HG03175 (cell line): ENCODE measurements at regions not wholly inside any gene's neighbourhood (a gene's known extent, or its start where the extent isn't known, plus 50 kb on each side); places are given as distances from the start of the nearest gene placed in this dataset.

Source experiments
- ATAC-seq: cut with Tn5 transposase; IDR thresholded peaks from one replicate; pipeline ENCODE4 v1.9.1; 2021; ENCODE audit warnings: mild to moderate bottlenecking, moderate library complexity; ENCODE audit not compliant: unreplicated experiment

DNA sequence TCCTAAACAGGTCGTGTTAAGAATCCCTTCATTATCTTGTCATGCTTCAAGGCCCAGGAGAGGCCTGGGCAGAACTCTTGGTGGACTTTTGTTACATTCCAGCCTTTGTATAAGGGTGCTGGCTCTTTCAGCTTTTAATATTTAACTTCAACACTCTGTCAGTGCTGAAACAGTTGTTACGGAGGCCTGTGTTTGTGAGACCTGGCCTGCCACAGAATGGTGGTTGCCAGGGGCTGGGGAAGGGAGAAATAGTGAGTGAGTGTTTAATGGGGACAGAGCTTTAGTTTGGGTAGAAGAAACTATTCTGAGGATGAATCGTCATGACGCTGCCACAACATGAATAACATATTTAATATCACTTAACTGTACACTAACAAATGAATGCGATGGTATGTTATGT, 1027.6 kb upstream of the PRKX start:
- no peak for ATAC-seq

DNA sequence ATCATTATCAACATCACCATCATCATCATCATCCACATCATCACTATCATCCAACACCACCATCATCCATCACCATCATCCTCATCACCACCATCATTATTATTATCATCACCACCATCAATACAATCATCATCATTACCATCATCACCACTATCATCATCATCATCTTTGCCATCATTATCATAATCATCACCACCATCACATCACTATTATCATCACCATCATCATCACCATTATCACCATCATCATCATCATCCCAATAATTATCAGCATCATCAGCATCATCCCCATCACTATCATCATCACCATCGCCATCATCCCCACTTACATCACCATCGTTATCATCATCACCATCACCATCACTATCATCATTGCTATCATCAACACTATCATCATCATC, 1021.9 kb upstream of the PRKX start:
- ATAC-seq: no peak

DNA sequence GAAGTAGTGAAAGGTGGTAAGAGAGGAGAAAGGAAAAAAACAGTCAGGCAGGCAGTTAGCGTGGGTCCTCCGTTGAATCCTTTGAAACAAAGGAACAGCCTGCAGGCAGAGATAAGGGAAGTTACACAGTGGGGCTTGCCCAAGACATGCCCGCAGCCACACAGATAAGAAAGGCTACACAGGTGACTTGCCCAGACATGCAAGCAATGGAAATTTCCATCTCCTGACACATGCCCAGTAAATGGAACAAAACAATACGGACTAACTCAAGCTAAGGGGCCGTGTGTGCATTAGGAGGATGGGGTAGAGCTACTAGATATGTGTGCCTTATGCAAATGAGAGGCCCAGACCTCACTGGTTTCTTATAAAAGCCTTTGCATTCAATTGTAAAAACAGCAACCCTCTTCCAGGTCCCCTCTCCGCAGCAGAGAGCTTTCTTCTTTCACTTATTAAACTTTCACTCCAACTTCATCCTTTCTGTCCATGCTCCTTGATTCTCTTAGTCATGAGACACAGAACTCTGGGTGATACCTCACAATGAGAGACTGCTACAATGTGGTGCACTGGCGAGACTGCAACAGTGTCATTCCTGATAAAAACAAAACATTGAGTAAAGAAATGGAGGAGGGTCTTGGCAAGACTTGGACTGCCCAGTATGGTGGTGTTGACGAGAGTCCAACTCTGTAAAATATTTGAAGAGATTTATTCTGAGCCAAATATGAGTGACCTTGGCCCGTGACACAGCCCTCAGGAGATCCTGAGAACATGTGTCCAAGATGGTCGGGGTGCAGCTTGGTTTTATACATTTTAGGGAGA, 997.4 kb upstream of the PRKX start:
- no peak for ATAC-seq

DNA sequence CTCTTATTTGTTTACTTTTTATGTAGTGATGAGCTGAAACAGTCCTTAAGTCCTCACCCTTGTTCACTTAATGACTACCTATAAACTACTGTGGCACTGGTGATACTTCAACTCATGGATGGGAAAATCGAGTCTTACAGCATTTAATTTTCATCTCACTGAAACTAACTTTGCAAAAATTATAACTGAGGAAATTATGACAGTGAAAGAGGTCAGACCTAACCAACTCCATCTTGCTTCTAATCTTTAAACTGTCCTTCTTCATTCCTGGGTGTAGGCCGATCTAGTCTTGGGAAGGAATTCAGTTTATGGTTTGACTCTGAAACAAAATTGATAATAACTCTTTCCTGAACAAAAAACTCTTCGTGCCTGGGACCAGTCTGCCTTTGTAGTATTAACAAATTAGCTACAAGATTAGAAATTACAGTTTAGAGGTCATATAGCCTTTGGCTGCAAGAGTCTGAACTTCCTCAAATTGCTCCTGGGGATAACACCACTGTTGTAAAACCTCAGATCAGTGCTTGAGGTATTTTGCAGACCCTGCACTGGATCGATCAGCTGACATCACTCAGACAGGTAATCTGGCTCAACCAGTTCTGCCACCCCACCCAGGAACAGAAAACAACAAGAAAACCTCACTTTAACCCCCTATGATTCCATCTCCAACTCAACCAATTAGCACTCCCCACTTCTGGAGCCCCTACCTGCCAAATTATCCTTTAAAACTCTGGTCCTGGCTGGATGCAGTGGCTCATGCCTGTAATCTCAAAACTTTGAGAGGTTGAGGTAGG, 995.7 kb upstream of the PRKX start:
- no peak for ATAC-seq

DNA sequence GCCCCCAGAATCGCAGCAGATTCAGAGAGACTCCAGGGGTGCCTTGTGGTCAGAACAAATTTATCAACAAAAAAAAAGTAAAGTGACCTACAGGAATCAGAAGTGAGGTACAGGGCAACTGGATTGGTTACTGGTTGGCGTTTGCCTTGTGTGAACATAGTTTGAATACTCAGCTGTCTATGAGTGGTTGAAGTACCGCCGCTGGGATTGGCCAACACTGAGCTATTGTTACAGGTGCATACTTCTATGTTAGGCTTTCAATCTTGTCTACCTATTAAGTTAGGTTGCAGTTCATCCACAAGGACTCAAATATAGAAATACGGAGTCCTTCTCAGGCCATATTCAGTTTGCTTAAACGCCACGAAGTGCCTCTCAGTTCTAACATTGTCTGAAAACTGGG, 993.5 kb upstream of the PRKX start:
- ATAC-seq: no peak

DNA sequence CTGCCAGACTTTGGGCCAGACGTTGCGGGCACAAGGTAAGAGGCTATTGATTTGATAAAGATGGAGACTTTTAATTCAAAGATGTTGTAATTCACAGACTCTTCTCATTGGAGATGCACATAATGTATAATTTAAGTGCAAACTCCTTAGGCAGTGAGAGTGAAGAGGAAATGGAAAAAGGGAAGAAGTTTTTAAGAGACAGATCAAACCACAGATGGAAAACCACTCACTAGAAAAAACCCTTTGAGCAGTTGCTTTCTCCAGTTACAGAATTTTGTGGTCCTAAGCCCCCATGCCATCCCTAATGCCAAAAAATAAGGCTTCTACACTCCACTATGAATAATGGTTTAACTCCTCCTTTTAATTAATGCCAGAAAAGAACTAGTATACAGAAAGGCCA, 977.1 kb upstream of the PRKX start:
- ATAC-seq: no peak

DNA sequence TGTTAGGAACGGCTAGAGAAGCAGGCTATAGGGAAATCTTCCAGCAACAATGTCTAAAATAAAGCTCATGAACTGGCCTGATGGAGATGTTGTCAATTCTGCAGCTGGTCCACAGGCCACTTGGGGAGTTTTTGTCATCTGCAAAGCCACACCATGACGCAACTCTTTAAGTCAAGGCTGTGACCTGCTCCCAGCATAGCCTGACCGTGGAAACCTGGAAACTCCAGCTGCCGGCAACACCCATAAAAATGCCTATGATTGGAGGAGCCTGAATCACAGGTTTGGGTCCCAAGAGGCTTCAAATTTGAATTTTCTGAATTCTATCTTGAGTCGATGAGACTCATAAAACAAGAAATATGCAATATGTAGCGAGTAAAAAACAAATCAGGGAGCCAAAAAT, 969.2 kb upstream of the PRKX start:
- ATAC-seq: no peak

DNA sequence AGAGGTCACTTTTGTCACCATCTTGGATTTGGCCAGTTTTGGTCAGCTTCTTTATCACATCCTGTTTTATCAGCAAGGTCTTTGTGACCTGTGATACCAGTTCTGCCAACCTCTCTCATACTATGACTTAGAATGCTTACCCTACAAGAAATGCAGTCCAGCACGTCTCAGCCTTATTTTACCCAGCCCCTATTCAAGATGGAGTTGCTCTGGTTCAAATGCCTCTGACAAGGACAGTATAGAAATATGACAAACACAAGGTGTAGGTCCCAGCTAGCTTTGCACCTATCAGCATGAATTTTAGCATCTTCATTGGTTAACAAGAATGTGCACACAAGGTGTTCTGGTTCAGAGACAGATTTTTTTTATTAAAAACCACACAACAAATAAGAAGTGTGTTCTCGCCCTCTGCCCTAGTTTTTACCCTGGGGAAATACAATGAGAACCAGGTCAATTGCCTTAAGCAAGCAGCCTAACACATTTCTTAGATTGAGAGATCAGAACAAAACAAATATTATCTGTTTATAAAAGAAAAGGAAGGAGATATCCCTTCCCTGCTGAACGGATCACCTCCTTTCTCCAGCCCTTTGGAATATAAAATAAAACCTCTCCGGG, 962.3 kb upstream of the PRKX start:
- no peak for ATAC-seq

DNA sequence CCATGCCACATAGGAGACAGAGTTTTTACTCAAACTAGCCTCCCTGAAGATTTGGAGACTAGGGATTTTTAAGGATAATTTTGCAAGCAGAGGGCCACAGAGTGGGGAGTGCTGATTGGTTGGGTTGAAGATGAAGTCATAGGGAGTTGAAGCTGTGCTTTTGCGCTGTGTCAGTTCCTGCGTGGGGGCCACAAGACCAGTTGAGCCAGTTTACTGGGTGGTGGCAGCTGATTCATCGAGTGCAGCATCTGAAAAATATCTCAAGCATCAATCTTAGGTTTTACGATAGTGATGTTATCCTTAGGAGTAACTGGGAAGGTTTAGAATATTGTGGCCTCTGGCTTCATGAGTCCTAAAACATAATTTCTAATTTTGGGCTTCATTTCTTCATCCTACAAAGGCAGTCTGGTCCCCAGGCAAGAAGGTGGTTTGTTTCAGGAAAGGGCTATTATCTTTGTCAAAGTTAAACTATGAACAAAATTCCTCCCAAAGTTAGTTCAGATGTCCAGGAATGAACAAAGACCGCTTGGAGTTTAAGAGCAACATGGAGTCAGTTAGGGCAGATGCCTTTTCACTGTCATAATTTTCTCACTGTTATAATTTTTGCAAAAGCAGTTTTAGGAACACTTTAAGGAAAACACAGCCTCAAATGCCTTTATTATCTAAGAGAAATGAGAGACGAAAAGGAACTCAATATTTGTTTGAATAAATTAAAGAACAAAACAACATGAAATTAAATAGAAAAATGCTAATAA, 960.8 kb upstream of the PRKX start:
- ATAC-seq: no peak

DNA sequence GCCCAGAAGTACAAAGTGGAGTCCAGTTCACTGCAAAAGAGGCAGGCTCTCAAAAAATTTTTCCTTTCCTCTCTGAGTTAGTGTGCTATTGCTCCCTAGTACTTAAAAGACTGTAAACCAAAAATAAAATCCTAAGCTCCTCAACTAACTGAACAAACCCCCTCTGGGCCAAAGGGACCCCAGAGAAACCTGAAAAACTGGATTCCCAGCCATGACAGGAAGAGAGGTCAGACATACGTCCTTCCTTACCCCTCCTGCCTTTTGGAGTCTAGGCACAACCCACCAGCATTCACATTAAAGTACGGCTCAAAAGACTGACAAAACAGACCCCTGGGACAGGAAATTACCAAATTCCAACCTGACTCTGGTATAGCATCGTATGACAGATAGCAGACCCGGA, 957.9 kb upstream of the PRKX start:
- ATAC-seq: no peak

DNA sequence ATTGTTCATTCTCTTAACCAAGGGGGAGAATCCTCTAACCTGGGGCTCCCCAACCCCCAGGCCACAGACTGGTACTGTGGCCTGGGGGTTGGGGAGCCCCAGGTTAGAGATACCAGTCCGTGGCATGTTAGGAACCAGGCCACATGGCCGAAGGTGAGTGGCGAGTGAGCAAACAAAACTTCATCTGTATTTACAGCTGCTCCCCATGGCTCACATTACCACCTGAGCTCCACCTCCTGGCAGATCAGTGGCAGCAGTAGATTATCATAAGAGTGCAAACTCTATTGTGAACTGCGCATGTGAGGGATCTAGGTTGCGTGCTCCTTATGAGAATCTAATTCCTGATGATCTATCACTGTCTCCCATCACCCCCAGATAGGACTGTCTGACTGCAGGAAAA, 957.2 kb upstream of the PRKX start:
- no peak for ATAC-seq

DNA sequence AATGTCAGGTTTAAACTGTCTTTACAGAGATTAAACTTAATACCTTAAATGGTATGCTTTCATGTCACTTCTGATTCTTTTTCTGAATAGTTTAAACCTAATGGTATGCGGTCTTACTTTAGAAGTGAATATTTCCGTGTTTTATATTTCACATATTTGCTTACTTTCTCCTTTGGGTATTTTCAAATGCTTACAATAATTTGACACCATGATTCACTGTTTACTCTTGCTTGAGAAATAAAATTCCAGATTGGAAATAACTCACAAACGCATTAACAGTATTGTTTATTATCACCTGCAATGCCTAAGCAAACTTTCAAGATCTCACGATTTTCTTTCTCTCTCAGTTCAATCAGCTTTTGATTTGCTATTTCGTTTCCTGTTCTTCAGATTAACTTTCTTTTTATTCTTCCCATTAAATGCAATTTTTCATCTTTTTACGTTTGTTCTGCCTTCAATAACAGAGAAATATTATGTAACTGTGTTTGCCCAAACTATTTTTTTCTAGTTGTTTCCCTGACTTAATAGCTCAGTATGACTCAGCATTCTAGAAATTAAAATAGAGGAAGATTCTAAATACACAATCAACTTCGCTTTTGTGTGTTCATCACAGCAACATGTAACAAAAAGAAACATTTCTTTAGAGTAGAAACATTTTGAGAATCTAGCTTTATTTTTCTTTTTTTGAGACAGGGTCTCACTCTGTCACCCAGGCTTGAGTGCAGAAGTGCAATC, 955.5 kb upstream of the PRKX start:
- ATAC-seq: no peak

DNA sequence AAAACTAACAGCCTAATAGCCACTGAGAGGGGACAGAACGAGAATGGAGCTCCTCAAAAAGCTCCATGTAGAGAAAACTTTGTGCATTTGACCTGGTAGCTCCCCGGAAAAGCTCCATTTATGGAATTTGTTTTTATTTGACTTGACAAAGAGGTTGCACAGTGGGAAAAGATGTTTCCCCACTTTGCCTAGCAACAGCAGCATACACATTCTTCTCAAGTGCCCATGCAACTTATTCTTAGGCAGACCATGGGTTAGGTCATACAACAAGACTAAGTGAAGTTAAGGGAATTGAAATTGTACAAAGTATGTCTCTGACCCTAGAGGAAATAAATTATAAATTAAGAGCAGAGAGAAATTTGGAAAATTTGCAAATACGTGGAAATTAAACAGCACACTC, 949.6 kb upstream of the PRKX start:
- ATAC-seq: no peak

DNA sequence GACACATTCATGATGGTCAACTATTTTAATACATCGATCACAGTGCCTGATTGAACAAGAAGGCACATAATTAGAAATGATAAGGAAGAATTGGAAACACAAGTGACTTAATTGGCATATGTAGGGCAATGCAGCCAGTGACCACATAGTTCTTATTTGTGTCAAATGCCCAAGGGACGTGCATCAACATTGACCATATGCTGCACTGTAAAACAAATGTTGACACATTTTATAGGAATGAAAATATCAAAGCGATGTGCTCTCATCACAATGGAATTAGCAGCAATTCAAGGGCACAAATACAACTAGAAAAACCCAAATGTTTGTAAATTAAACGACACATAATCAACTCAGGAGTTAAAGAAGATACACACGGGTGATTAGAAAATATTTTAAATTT, 948.3 kb upstream of the PRKX start:
- no peak for ATAC-seq

DNA sequence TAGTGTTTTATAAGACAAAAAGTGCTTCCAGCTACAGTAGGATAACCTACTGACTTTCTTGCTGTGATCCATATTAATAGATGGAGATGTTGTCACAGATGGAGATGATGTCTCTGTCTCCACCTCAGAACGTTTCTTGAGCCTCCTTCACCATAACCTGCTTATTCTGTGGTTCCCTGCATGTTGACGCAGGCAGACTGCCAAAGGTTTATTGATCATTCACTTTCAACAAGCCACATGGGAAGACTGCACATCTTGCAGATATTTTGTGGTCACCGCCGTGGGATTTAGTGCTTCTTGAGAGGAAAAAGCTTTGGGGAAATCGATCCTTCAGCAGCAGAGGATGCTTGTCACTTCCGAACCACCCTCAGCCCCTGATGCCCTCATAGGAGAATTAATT, 943.0 kb upstream of the PRKX start:
- ATAC-seq: no peak

DNA sequence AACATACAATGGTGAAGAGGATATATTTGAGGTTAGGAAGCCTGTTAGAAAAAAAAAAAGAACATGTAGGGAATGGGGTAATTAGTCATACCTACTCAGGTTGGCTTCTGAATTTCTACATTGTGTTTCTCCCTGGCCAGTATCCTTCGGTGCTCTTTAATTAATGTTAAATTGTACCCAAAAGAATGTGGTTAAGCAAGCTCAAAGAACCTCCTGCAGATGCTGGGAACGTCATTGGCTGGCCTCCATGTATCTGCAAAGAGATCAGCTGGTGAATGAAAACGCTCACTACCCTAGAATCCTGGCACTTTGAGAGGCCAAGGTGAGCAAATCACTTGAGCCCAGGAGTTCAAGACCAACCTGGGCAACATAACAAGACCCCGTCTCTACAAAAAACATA, 942.3 kb upstream of the PRKX start:
- ATAC-seq: no peak

DNA sequence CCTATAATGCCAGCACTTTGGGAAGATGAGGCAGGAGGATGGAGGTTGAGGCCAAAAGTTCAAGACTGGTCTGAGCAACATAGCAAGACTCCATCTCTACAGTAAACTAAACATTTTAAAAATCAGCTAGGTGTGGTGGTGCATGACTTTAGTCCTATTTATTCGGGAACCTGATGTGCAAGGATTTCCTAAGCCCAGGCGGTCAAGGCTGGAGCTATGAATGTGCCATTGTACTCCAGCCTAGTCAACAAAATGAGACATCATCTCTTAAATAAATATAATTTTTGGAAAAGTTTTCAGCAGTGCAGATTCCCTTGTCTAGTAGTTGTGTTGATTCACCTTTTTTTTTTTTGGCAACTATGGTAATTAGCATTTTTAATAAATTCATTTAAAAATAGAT, 928.7 kb upstream of the PRKX start:
- no peak for ATAC-seq

DNA sequence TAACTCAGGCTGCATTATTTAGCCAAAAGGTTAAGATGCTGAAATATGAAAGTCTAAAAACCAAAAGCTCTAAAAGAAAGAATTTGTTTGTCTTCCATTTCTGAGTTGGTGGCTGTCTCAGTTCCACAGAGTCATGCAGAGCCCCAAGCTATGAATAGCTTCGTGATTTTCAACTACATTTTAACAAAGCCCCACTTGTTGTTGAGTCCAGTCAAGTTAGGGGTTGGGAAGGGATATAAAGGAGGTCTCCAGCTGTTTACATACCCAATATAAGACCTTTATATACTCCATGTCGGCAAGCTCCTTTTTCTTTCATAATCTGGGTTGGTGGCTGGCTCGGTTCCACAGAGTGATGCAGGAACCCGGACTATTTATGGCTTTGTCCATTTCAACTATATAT, 924.6 kb upstream of the PRKX start:
- no peak for ATAC-seq

DNA sequence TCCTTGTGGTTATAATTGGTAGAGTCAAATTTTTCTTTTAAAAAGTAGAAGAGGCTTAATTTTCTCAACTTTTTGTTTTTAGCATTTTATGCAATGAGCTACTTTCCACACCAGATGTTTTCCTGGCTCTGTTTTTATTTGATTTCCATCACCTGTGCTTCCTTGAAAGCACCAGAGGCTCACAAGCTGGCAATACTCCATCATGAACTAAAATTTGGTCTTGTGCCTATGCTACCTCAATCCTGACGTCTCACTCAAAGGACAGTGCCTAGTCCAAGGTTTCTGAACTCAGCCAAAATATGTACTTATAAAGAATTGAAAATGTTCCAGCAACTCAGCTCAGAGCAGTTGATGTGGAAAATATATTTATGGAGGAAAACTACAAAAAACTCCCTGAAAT, 914.0 kb upstream of the PRKX start:
- ATAC-seq: no peak

DNA sequence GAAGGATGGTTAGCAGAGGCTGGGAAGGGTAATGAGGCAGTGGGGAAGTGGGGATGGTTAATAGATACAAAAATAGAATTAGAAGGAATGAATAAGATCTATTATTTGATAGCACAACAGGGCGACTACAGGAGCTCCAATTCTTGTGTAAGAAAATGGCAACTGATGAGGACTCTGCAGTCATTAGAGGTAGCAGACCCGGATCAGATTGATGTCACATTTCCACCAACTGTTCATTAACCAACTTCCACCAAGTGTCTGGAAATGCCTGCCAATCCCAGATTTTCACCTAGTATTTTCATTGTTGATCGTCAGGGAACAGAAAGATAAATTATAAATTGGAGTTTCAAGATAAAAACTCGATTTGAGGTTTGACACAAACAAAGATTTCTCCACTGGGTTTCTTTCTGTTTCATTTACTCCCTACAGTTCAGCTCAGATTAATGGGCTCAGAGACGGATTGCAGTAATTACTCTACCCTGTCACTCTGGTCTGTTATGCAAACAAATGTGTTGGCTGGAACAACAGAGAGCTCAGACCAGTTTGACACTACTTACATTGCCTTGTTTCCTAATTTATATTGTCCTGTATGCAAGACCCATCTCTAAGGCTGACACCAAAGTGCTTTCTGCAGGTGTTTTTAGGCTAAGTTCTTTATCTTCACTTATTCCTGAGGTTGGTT, 909.2 kb upstream of the PRKX start:
- ATAC-seq: no peak
